NCI-H345 treated with DMSO at 0.1 percent for 48 hours (cell line): ENCODE measurements at regions not wholly inside any gene's neighbourhood (a gene's known extent, or its start where the extent isn't known, plus 50 kb on each side); places are given as distances from the start of the nearest gene placed in this dataset.
"Not testable (repeated sequence)": the region's sequence is repeated elsewhere in the genome, so short reads cannot be mapped to it uniquely, and the experiment has no call there.

Experiments
- DNase-seq: peaks from one replicate; lab custom pipeline; 2025; ENCODE audit not compliant: unreplicated experiment; lab: John Stamatoyannopoulos, UW

- no peak for DNase-seq
Observed at GRCh38 chr4:125262502-125262901, 52.3 kb upstream of the FAT4 start.

DNA sequence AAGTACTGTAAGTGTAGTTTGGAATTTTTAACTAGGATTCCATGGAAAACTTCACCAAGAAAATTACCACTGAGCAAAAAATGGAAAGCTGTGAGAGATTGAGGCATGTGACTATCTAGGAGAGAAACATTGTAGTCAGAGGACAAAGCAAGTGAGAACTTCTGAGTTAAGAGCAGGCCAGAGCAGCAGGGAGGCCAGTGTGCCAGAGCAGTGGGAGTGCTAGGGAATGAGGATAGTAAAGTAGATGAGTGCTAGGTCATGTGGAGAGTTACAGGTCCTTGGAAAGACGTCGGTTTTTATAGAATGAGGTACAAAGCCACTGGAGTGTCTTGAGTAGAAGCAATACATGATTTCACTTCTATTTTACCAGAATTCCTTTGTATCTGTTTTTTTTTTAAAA, 52.7 kb upstream of the FAT4 start:
- DNase-seq, result no peak

DNA sequence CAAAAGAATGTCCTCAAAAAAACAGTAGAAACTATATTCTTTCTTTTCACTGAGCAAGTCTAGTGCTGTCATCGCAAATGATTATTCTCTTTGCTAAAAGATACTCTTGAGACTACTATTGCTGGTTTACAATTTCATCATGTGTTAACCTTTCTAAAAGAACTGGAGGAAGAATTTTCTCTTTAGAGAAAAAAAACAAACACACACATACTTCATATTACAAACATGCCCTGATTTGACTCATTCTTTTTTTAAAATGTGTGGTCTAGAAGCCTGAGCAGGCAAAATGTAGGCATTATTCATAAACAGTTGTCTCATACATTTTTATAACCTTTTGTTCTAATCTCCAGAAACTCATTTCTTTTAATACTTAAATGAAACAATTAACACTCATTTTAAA, 60.6 kb upstream of the FAT4 start:
- no peak for DNase-seq

DNA sequence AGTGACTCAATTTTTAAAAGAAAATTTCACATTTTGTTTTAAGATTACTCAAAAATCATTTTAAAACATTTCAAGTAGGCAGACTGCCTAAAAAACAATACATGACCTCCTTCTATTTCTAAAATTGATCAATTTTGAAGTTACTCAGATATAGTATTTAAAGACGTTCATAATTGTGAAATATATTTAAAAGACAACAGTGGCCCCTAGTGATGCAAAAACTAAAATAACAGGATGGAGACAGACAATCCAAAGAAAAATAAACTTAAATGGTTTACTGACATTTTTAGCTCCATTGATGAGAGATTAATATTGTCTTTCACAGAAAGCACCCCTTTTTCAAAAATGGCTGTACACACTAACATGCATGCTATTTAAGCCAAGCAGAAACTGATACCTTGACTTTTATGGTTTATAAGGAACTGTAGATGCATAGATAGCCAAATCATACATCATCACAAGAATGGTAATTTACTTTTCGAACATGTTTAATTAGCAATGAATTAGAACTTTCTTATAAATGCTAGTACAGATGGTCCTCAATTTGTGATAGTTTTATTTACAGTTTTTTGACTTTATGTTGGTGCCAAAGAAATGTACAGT, 69.8 kb upstream of the FAT4 start:
- no peak for DNase-seq

DNA sequence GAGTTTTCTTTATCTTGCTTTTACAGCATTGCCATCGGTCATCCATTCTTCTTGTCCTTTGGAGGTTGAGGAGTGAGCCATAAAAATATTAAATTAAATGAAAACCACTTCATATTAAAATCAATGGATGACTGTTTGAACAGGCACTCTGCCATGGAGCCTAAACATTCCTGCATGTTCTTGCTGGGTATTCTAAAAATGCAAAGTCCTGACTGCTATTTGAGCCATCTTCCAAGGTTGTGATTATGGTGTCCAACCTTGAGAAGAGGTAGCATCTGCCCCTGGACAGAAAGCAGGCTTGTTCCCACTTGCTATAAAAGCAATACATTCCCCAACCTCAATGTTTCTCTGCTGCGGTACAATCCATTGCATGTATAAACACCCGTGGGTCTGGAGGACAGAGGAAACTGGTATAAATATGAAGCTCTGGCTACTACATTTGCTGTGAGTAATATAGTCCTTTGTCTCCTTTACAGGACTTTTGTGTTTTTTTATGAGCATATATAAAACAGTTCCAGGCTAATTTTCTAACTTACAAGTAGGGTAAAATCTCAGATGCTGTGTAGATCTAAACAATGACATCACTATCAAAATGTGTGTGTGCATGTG, 70.9 kb upstream of the FAT4 start:
- DNase-seq, result no peak

GRCh38 chr4:125235971-125236370, 78.8 kb upstream of the FAT4 start:
- no peak for DNase-seq

DNA sequence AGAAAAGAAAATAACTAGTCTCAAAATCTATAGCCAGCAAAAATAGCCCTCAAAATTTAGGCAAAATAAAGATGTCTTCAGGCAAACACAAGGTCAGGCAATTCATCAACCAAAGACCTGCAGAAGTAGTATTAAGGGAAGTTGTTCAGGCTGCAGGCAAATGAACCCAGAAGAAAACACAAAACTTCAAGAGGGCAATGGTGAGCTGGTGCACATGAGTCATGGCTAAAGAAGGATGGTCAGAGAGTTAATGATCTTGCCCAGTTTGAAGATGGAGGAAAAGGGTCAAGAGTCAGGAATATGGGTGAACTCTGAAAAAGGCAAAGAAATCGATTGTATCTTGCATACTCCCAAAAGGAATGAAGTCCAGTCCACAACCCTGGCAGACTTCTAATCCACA, 83.1 kb upstream of the FAT4 start:
- DNase-seq, result no peak

DNA sequence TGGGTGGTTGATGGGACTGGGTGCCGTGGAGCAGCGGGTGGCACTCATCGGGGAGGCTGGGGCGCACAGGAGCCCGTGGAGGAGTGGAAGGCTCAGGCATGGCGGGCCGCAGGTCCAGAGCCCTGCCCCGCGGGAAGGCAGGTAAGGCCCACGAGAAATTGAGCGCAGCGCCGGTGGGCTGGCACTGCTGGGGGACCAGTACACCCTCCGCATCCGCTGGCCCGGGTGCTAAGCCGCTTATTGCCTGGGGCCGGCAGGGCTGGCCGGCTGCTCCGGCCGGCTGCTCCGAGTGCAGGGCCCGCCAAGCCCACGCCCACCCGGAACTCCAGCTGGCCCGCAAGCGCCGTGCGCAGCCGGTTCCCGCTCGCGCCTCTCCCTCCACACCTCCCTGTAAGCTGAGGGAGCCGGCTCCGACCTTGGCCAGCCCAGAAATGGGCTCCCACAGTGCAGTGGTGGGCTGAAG, 85.1 kb upstream of the FAT4 start:
- no peak for DNase-seq

- no peak for DNase-seq
Observed at GRCh38 chr4:125225806-125226205, 88.9 kb upstream of the FAT4 start.

DNA sequence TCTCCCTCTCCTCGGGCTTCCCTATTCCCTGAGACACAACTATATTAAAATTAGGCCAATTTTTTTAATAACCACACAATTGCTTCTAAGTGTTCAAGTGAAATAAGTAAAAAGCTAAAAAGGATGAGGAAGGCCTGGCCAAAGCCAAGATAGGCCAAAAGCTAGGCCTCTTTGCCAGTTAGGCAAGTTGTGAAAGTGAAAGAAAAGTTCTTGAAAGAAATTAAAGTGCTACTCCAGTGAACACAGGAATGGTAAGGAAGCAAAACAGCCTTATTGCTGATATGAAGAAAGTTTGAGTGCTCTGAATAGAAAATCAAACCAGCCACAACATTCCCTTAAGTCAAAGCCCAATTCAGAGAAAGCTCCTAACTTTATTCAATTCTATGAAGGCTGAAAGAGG, 114.2 kb upstream of the FAT4 start:
- DNase-seq, result no peak

DNA sequence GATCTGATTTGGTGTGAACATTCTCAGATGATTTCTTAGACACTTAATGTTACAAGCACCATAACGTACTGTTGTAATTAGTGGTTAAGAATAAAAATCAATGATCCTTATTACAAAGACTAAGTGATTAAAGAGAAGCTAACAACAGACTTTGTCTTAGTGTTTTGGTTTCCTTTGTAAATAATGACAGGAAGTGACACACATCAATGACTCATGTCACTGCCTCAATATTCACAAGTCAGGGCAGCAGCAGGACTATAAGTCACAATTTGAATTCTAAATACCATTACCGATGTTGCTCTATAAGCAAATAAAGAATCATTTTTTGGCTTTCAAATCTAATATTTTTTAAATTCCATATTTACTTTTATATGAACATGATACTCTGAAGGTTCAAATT, 115.8 kb upstream of the FAT4 start:
- DNase-seq, result no peak

GRCh38 chr4:125191874-125192459, 122.8 kb upstream of the FAT4 start:
- not testable (repeated sequence) for DNase-seq

- no peak for DNase-seq
Observed at GRCh38 chr4:125191232-125191631, 123.5 kb upstream of the FAT4 start.

DNA sequence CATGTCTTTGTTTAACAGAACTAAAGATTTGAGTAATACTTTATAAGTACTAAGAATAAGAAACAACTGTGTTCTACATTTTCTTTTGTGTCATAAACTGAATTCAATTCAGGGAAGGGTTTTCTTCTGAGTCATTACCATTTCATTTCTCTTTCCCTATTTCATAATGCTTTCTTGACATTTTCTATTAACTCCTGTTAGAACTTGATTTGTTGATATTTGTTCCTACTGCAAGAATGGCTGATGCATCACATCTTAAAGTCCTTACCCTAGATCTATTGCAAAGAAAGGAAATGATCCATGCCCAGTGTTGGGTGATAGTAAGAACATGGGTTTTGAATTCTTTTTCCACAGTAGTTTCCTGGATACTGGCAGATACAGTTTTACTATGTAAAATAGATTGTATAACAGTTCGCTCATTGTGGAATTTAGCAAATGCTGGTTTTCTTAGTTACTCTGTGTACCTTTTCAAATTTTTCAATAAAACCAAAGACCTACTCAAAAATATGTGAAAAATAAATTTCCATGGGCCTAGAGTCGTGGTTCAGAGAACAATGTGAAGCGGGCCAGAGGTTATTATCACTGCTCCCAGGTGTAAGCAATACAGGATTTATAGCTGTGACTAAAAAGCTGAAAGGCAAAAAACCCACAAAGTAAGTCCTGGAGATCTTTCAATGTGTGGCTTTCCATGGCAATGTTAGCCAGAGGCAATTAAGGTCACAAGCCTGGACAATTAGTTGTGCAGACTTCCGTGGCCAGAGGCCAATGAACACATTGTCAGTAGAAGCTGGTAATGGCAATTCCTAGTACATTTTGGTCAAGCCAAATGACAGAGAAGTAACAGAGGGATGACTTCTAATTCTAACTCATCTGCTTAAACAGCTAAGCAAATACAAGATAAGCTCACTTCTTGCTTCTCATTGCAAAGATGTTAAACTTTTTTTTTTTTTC, 127.3 kb upstream of the FAT4 start:
- no peak for DNase-seq

GRCh38 chr4:125184116-125184515, 130.6 kb upstream of the FAT4 start:
- no peak for DNase-seq

- no peak for DNase-seq
Observed at GRCh38 chr4:125181804-125182203, 133.0 kb upstream of the FAT4 start.

DNA sequence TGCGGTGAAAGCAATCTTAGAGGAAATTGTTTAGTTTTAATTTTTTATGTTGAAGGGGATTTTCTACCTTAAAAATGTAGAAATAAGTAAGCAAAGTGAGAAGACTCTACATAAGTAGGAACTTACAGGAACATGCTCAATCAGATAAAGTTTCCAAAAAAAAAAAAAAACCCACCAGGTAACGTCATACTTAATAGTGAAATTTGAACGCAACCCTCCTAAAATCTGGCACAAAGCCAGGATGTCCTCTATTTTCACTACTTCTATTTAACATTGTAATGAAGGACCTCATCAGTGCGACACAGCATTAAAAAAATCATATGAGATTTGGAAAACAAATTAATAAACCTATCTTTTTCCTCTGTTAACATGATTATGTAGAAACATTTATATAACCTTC, 135.0 kb upstream of the FAT4 start:
- DNase-seq, result no peak

DNA sequence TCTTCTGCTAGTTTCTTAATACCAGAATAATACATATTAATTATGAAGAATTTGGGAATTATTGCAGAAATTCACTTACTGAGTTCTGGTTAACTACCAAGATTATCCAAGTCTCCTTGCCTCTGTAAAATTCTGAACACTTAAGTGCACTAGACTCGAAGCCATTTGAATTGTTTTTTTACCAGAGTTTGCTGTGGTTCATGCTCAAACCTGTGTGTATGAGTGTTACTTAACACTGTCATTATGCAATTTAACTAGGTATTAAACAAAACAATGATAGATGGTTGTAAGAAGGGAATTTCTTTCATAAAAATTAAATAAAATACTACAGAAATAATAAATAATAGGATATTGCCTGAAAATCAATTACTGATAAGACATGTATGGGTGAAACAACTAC, 145.6 kb upstream of the FAT4 start:
- no peak for DNase-seq

- no peak for DNase-seq
Observed at GRCh38 chr4:125168531-125168930, 146.2 kb upstream of the FAT4 start.

GRCh38 chr4:125166012-125166411, 148.7 kb upstream of the FAT4 start:
- DNase-seq, result not testable (repeated sequence)

- DNase-seq, result no peak
Observed at GRCh38 chr4:125159001-125159400, 155.8 kb upstream of the FAT4 start.

DNA sequence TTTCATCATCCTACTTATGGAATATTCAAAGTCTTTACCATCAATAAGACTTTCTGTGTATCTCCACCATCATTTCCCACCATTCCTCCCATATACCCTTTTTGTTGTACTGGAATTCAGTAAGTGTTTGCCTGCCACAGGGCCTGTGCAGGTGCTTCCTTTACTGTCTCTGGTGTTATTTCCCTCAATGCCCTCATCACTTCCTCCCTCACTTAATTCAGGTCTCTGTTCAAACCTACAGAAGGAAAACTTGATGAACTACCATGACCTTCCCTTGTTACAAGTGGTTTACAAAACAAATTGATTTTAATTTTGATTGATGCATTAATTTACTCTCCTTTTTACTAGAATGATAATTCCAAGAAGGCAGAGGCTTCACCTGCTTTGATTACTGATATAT, 159.5 kb upstream of the FAT4 start:
- no peak for DNase-seq
